Breast epithelium (tissue), 3 donors: ENCODE measurements at regions not wholly inside any gene's neighbourhood (a gene's known extent, or its start where the extent isn't known, plus 50 kb on each side); places are given as distances from the start of the nearest gene placed in this dataset.

ENCODE experiments used
- CTCF ChIP-seq, 3 donors: fragments of 450-650 bp; IDR thresholded peaks; one replicate each; pipeline ENCODE4 v1.5.1; 2016 to 2017; ENCODE audit warnings: antibody characterized with exemption in 3 of 3, mild to moderate bottlenecking in 3 of 3, moderate library complexity in 3 of 3
- POLR2A ChIP-seq: fragments of 450-650 bp; IDR thresholded peaks from one replicate; pipeline ENCODE4 v1.6.1; 2016; ENCODE audit warnings: antibody characterized with exemption, mild to moderate bottlenecking, moderate library complexity
- POLR2AphosphoS5 ChIP-seq, 3 donors: sonication (generic); formaldehyde crosslinking; IDR thresholded peaks; one replicate each; pipeline ENCODE4 v1.6.1; 2017; ENCODE audit warnings: antibody characterized with exemption in 3 of 3

GRCh38 chr10:111148025-111148424, 71.2 kb downstream of the ADRA2A start:
- TF ChIP-seq CTCF (IDR thresholded peaks at IDR 0.05) (no peak), POLR2A (no peak), POLR2AphosphoS5 (IDR thresholded peaks at IDR 0.05) (no peak)
